ENCODE measurements at regions not wholly inside any gene's neighbourhood (a gene's known extent, or its start where the extent isn't known, plus 50 kb on each side); places are given as distances from the start of the nearest gene placed in this dataset.
"Not testable (repeated sequence)": the region's sequence is repeated elsewhere in the genome, so short reads cannot be mapped to it uniquely, and the experiment has no call there.

GRCh38 chr4:28109801-28110200 is 1249.2 kb downstream of the STIM2 start:
- Histone ChIP-seq H3K36me3 (no peaks in the 10 kb centered on the region), H3K27me3 (no peaks in the 10 kb centered on the region), H3K4me1 (no peaks in the 10 kb centered on the region), H3K4me3 (no peak overlapping the region), H3K27ac (no peak overlapping the region), H3K9me3 (peaks cover 0 to 5% (median 0%) of the 10 kb centered on the region in 4 donors)
- TF ChIP-seq POLR2A (IDR thresholded peaks at IDR 0.05) (no peak), EP300 (IDR thresholded peaks at IDR 0.05) (no peak)
- no peak for DNase-seq (ENCODE audit: low spot score in 2 of 2)

- H3K27me3 ChIP-seq; H3K27ac ChIP-seq; H3K4me3 ChIP-seq; H3K4me1 ChIP-seq; H3K36me3 ChIP-seq; DNase-seq (ENCODE audit: low spot score in 2 of 2): not testable (repeated sequence)
- H3K9me3 ChIP-seq, result peaks cover 0 to 18% (median 0%) of the 10 kb centered on the region in 4 donors
- WGBS, 2 donors, result 96 to 99% methylated on average over 14 to 21 of the region's 29 CpGs
These were observed 1252.2 kb downstream of the STIM2 start for GRCh38 chr4:28112691-28113335.

GRCh38 chr4:28113586-28113985 is 1252.9 kb downstream of the STIM2 start:
- not testable (repeated sequence) for H3K27me3 ChIP-seq; DNase-seq (ENCODE audit: low spot score in 2 of 2); H3K27ac ChIP-seq; H3K4me3 ChIP-seq; H3K4me1 ChIP-seq; H3K36me3 ChIP-seq
- H3K9me3 ChIP-seq, result peaks cover 0 to 18% (median 0%) of the 10 kb centered on the region in 4 donors
- WGBS, 2 donors, result 84 to 87% methylated on average over 16 of the region's 16 CpGs

GRCh38 chr4:28116526-28117083 is 1256.0 kb downstream of the STIM2 start:
- H3K27me3 ChIP-seq; H3K36me3 ChIP-seq; H3K27ac ChIP-seq; H3K4me3 ChIP-seq; H3K4me1 ChIP-seq; DNase-seq (ENCODE audit: low spot score in 2 of 2): not testable (repeated sequence)
- 78 to 84% methylated on average over 12 of the region's 12 CpGs for WGBS, 2 donors
- peaks cover 0 to 18% (median 0%) of the 10 kb centered on the region in 4 donors for H3K9me3 ChIP-seq

- TF ChIP-seq POLR2A (IDR thresholded peaks at IDR 0.05) (no peak), EP300 (IDR thresholded peaks at IDR 0.05) (no peak)
- H3K4me1 ChIP-seq, result no peaks in the 10 kb centered on the region
- WGBS, 2 donors, result 94 to 98% methylated on average over 33 to 61 of the region's 61 CpGs
- peaks cover 0 to 18% (median 0%) of the 10 kb centered on the region in 4 donors for H3K9me3 ChIP-seq
- no peak overlapping the region for H3K4me3 ChIP-seq
- H3K27ac ChIP-seq, result no peak overlapping the region
- no peaks in the 10 kb centered on the region for H3K27me3 ChIP-seq
- DNase-seq (ENCODE audit: low spot score in 2 of 2), result no peak
- H3K36me3 ChIP-seq, result no peaks in the 10 kb centered on the region
These were observed 1256.5 kb downstream of the STIM2 start for GRCh38 chr4:28117084-28117682.

- H3K27me3 ChIP-seq, result no peaks in the 10 kb centered on the region
- no peak for DNase-seq (ENCODE audit: low spot score in 2 of 2)
- H3K4me3 ChIP-seq, result no peak overlapping the region
- H3K27ac ChIP-seq, result no peak overlapping the region
- no peak for TF ChIP-seq POLR2A (IDR thresholded peaks at IDR 0.05)
- TF ChIP-seq CTCF (IDR thresholded peaks at IDR 0.05), result no peak
- TF ChIP-seq EP300 (IDR thresholded peaks at IDR 0.05), result no peak
- H3K9me3 ChIP-seq, result no peaks in the 10 kb centered on the region
- H3K4me1 ChIP-seq, result no peaks in the 10 kb centered on the region
- H3K36me3 ChIP-seq, result no peaks in the 10 kb centered on the region
- WGBS, 2 donors, result 53 to 57% methylated on average over 3 of the region's 3 CpGs
These were observed 1285.5 kb downstream of the STIM2 start for GRCh38 chr4:28146191-28146590.

- no peak for TF ChIP-seq POLR2A (IDR thresholded peaks at IDR 0.05)
- TF ChIP-seq EP300 (IDR thresholded peaks at IDR 0.05), result no peak
- TF ChIP-seq CTCF (IDR thresholded peaks at IDR 0.05), result no peak
- H3K9me3 ChIP-seq, result no peaks in the 10 kb centered on the region
- H3K27ac ChIP-seq, result no peak overlapping the region
- H3K4me3 ChIP-seq, result no peak overlapping the region
- no peaks in the 10 kb centered on the region for H3K36me3 ChIP-seq
- no peak for DNase-seq (ENCODE audit: low spot score in 2 of 2)
- 75 to 85% methylated on average over 1 of the region's 1 CpG for WGBS, 2 donors
- H3K4me1 ChIP-seq, result no peaks in the 10 kb centered on the region
- H3K27me3 ChIP-seq, result no peaks in the 10 kb centered on the region
These were observed 1287.6 kb downstream of the STIM2 start for GRCh38 chr4:28148221-28148620.

Measured in tibial nerve (tissue), 4 donors.